ENCODE measurements at regions not wholly inside any gene's neighbourhood (a gene's known extent, or its start where the extent isn't known, plus 50 kb on each side); places are given as distances from the start of the nearest gene placed in this dataset.

DNA sequence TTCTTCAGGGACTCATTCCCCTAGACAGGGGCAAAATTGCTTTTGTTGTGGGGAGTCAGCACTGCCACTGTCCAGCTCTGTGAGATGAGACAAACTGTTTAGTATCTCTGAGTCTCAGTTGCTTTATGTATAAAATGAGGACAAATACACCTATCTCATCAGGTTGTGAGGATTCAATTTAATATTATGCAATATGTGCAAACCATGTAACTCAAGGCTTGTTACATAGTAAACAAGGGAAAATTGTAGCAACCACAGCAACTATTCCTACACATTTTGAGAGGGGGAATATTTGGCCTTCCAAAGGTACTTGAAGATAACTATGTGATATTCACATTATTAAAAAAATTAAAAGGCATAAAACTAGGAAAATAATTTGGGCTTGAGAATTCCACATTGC lies 411.9 kb upstream of the SLC30A5 start:
- TF ChIP-seq CTCF (conservative IDR thresholded peaks at IDR 0.05): no peak
- Histone ChIP-seq H3K27me3 (ENCODE audit: control insufficient read depth, insufficient read depth, low read length, poor library complexity, severe bottlenecking) (no peaks in the 10 kb centered on the region), H3K9ac (ENCODE audit: extremely low read depth, low read length, poor library complexity, severe bottlenecking) (no peak overlapping the region), H3K27ac (ENCODE audit: low read depth, low read length) (no peak overlapping the region), H3K36me3 (ENCODE audit: control insufficient read depth, insufficient read depth, low read length) (no peaks in the 10 kb centered on the region), H3K4me1 (ENCODE audit: control insufficient read depth, insufficient read depth, low read length) (peaks cover 5% of the 10 kb centered on the region), H3K4me3 (ENCODE audit: low read length) (no peak overlapping the region), H3K9me3 (ENCODE audit: control insufficient read depth, low read length) (no peaks in the 10 kb centered on the region)
- H3K4me3 Mint-ChIP-seq: no peak overlapping the region
- no peaks in the 10 kb centered on the region for H3K27me3 Mint-ChIP-seq (ENCODE audit: insufficient read depth)
- DNase-seq: no peak
- no peaks in the 10 kb centered on the region for H3K36me3 Mint-ChIP-seq (ENCODE audit: low read depth)
- peaks cover 17% of the 10 kb centered on the region for H3K4me1 Mint-ChIP-seq
- H3K27ac Mint-ChIP-seq: no peak overlapping the region
- H3K9me3 Mint-ChIP-seq: no peaks in the 10 kb centered on the region

GRCh38 chr5:68682400-68683160 lies 411.2 kb upstream of the SLC30A5 start:
- Histone ChIP-seq H3K9ac (ENCODE audit: extremely low read depth, low read length, poor library complexity, severe bottlenecking) (no peak overlapping the region), H3K27me3 (ENCODE audit: control insufficient read depth, insufficient read depth, low read length, poor library complexity, severe bottlenecking) (no peaks in the 10 kb centered on the region), H3K4me1 (ENCODE audit: control insufficient read depth, insufficient read depth, low read length) (peaks cover 5% of the 10 kb centered on the region), H3K36me3 (ENCODE audit: control insufficient read depth, insufficient read depth, low read length) (no peaks in the 10 kb centered on the region), H3K9me3 (ENCODE audit: control insufficient read depth, low read length) (no peaks in the 10 kb centered on the region), H3K4me3 (ENCODE audit: low read length) (no peak overlapping the region), H3K27ac (ENCODE audit: low read depth, low read length) (no peak overlapping the region)
- Mint-ChIP-seq H3K27me3 (ENCODE audit: insufficient read depth) (no peaks in the 10 kb centered on the region), H3K9me3 (no peaks in the 10 kb centered on the region), H3K4me1 (peaks cover 17% of the 10 kb centered on the region), H3K36me3 (ENCODE audit: low read depth) (no peaks in the 10 kb centered on the region), H3K4me3 (no peak overlapping the region), H3K27ac (no peak overlapping the region)
- no peak for TF ChIP-seq CTCF (conservative IDR thresholded peaks at IDR 0.05)
- DNase-seq: no peak
- WGBS, 2 experiments (ENCODE audit: insufficient coverage in 1 of 2, insufficient read length in 1 of 2): 86 to 95% methylated on average over 6 of the region's 6 CpGs

DNA sequence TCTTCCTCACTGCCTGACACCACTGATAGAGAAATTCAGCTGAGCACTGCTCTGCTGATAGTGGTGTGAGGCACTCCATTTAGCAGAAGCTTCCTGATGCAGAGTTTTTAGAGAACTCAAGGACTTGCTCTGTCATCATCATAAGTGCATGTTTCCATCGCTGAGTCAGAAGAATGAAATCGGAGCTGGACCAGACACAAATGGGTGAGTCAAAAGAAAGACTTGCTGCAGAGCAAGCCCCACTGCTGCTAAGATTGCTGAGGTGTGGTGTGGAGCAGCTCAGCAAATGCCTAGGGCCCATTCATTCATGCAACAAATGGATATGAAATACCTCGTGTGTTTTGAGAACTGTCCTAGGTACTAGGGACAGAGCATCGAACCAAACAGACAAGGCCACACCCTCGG lies 410.2 kb upstream of the SLC30A5 start:
- no peak for DNase-seq
- no peaks in the 10 kb centered on the region for H3K9me3 Mint-ChIP-seq
- Histone ChIP-seq H3K9me3 (ENCODE audit: control insufficient read depth, low read length) (no peaks in the 10 kb centered on the region), H3K36me3 (ENCODE audit: control insufficient read depth, insufficient read depth, low read length) (no peaks in the 10 kb centered on the region), H3K9ac (ENCODE audit: extremely low read depth, low read length, poor library complexity, severe bottlenecking) (no peak overlapping the region), H3K4me1 (ENCODE audit: control insufficient read depth, insufficient read depth, low read length) (peaks cover 5% of the 10 kb centered on the region), H3K27me3 (ENCODE audit: control insufficient read depth, insufficient read depth, low read length, poor library complexity, severe bottlenecking) (no peaks in the 10 kb centered on the region), H3K27ac (ENCODE audit: low read depth, low read length) (no peak overlapping the region), H3K4me3 (ENCODE audit: low read length) (no peak overlapping the region)
- no peaks in the 10 kb centered on the region for H3K36me3 Mint-ChIP-seq (ENCODE audit: low read depth)
- no peak for TF ChIP-seq CTCF (conservative IDR thresholded peaks at IDR 0.05)
- H3K4me1 Mint-ChIP-seq: peaks cover 17% of the 10 kb centered on the region
- H3K4me3 Mint-ChIP-seq: no peak overlapping the region
- 60 to 72% methylated on average over 4 to 5 of the region's 5 CpGs for WGBS, 2 experiments (ENCODE audit: insufficient coverage in 1 of 2, insufficient read length in 1 of 2)
- H3K27ac Mint-ChIP-seq: no peak overlapping the region
- H3K27me3 Mint-ChIP-seq (ENCODE audit: insufficient read depth): no peaks in the 10 kb centered on the region
